HFFc6 (cell line): ENCODE measurements at regions not wholly inside any gene's neighbourhood (a gene's known extent, or its start where the extent isn't known, plus 50 kb on each side); places are given as distances from the start of the nearest gene placed in this dataset.

Source experiments
- DNase-seq: peaks from one replicate; pipeline ENCODE4 v3.0.0-alpha.2; 2018
- H3K27ac Mint-ChIP-seq: 2 replicates; pipeline ENCODE4 v1.8.0; 2020; ENCODE audit warnings: mild to moderate bottlenecking, mixed read lengths
- H3K27me3 Mint-ChIP-seq: 2 replicates; pipeline ENCODE4 v1.8.0; 2021; ENCODE audit warnings: mild to moderate bottlenecking, moderate library complexity, mixed read lengths; ENCODE audit not compliant: insufficient read depth
- H3K36me3 Mint-ChIP-seq: 2 replicates; pipeline ENCODE4 v1.8.0; 2021; ENCODE audit warnings: low read depth, mixed read lengths
- H3K4me1 Mint-ChIP-seq: 2 replicates; pipeline ENCODE4 v1.8.0; 2020; ENCODE audit warnings: low read depth, mixed read lengths
- H3K4me3 Mint-ChIP-seq: 2 replicates; pipeline ENCODE4 v1.8.0; 2020; ENCODE audit warnings: mild to moderate bottlenecking, moderate library complexity, mixed read lengths
- H3K9me3 Mint-ChIP-seq: 2 replicates; pipeline ENCODE4 v1.8.0; 2020; ENCODE audit warnings: mild to moderate bottlenecking, mixed read lengths
- TF ChIP-seq, protein P1 (sequence below): fragments of 200-600 bp; sonication (generic); IDR thresholded peaks from 2 replicates; pipeline ENCODE4 v1.5.0; 2021; ENCODE audit warnings: antibody characterized with exemption, mild to moderate bottlenecking

DNA sequence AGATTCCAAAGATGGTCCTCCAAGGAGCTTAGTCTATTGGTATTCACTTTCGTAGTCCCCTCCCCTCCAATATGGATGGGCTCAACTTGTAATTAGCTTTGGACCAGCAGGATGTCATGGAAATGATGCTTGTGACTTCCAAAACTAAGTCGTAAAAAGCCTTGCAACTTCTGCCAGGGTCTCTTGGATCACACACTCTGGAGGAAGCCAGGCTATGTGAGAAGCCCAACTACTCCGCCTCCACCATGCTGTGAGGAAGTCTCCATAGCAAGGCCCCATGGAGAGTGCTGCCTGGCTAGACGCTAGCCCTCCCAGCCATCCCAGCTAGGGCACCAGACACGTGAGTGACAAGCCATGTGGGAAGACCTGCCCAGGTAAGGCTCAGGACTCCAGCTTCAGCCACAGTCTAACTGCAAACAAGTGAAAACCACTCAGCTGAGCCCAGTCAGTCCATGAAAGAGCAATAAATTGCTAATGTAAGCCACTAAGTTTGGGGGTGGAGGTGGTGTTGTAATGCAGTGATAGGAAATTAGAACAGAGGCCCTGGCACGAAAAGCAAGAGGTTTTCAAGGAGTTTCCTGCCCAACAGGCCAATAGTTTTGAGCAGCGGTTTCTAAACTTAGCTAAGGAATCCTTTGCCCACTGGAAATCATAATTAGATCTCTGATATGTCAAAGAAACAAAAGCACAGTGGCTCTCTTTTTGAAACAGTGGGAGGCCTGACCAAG is 77.5 kb upstream of the GLI2 start:
- DNase-seq: no peak
- peaks cover 14% of the 10 kb centered on the region for H3K4me1 Mint-ChIP-seq
- TF ChIP-seq, protein P1, sequence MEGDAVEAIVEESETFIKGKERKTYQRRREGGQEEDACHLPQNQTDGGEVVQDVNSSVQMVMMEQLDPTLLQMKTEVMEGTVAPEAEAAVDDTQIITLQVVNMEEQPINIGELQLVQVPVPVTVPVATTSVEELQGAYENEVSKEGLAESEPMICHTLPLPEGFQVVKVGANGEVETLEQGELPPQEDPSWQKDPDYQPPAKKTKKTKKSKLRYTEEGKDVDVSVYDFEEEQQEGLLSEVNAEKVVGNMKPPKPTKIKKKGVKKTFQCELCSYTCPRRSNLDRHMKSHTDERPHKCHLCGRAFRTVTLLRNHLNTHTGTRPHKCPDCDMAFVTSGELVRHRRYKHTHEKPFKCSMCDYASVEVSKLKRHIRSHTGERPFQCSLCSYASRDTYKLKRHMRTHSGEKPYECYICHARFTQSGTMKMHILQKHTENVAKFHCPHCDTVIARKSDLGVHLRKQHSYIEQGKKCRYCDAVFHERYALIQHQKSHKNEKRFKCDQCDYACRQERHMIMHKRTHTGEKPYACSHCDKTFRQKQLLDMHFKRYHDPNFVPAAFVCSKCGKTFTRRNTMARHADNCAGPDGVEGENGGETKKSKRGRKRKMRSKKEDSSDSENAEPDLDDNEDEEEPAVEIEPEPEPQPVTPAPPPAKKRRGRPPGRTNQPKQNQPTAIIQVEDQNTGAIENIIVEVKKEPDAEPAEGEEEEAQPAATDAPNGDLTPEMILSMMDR: no peak
- H3K27ac Mint-ChIP-seq: no peak overlapping the region
- H3K36me3 Mint-ChIP-seq: peaks cover 5% of the 10 kb centered on the region; the same call in 1 of the 2 replicates
- H3K27me3 Mint-ChIP-seq: peaks cover 2% of the 10 kb centered on the region
- peaks cover 3% of the 10 kb centered on the region; the same call in 1 of the 2 replicates for H3K9me3 Mint-ChIP-seq
- no peak overlapping the region for H3K4me3 Mint-ChIP-seq

DNA sequence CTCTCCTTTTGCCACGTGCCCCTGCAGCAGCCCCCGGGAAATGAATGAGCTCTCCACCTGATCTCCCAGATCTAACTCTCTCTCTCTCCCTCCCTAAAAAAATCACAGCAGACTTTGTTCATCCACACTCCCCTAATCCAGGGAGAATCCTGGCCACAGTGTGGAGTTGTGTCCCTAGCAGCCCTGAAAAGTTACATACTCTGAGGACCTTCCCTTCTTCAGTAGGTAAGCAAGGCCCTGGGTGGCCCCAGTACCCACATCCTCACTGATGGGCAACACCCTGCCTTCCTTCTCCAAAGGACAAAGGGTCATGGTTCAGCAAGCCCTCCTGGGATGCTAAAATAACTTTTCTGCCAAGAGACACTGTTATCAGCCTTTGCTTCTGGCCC is 76.9 kb upstream of the GLI2 start:
- DNase-seq: no peak
- Mint-ChIP-seq H3K9me3 (peaks cover 5% of the 10 kb centered on the region; the same call in 1 of the 2 replicates), H3K36me3 (peaks cover 7% of the 10 kb centered on the region; the same call in 1 of the 2 replicates), H3K4me3 (no peak overlapping the region), H3K27ac (no peak overlapping the region), H3K4me1 (peaks cover 9% of the 10 kb centered on the region), H3K27me3 (peaks cover 2% of the 10 kb centered on the region)
- TF ChIP-seq, protein P1: no peak

DNA sequence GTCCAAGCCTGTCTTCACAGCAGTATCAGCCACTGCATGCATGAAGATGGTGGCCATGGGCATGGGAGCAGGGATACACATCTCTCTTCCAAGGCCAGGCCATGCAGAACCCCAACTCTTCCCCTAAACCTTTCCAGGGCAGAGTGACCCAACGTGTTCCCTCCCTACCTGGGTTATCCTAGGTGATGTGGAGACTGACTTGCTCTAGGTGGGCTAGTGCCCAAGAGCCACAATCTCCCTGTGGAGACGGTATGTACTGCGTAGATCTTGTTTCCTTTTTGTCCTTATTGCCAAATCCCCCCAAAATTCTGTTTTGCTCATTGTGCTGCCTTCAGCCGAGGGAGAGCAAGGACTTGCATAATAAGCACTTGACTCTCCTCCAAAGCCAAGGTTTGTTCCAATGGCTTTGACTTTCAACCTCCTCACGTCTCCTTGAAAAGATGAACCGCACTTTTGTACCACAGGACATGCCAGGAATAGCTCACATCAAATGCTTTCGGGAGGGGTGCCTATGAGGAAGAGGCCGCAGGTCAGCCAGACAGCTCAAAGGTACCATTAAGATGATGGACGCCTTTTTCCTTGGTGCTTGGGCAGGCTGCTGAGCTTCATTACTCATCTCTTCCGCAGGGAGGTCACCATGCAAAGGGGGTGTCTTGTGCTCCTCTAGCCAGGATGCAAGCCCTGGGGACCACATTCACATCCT is 76.2 kb upstream of the GLI2 start:
- Mint-ChIP-seq H3K36me3 (peaks cover 13% of the 10 kb centered on the region), H3K27me3 (peaks cover 2% of the 10 kb centered on the region), H3K4me1 (peaks cover 5% of the 10 kb centered on the region; the same call in 1 of the 2 replicates), H3K9me3 (peaks cover 12% of the 10 kb centered on the region), H3K27ac (no peak overlapping the region), H3K4me3 (no peak overlapping the region)
- TF ChIP-seq, protein P1: no peak
- DNase-seq: no peak

DNA sequence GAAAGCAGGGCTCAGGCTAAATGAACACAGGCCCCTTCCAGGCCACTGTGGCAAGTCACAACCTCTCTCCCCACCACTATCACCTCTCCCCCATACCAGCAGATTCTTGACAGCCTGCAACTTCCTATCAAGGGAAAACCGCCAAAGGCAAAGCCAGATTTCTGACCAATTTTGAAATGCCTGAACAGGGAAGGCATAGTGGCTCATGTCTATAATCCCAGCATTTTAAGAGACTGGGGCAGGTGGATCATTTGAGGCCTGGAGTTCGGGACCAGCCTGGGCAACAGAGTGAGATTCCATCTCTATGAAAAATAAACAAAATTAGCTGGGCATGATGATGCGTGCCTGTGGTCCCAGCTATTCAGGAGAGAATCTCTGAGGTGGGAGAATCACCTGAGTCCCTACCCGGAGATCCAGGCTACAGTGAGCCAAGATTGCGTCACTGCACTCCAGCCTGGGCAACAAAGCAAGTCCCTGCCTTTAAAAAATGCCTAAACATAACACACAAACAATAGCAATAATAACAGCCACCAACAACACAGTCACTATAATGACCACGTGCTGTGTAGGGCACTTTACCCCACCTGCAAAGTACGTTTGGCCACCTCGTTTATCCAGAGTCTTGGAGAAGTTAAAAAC is 75.5 kb upstream of the GLI2 start:
- Mint-ChIP-seq H3K27ac (no peak overlapping the region), H3K4me3 (no peak overlapping the region), H3K36me3 (peaks cover 21% of the 10 kb centered on the region), H3K27me3 (peaks cover 2% of the 10 kb centered on the region), H3K9me3 (peaks cover 17% of the 10 kb centered on the region), H3K4me1 (peaks cover 5% of the 10 kb centered on the region; the same call in 1 of the 2 replicates)
- TF ChIP-seq, protein P1: no peak
- no peak for DNase-seq

DNA sequence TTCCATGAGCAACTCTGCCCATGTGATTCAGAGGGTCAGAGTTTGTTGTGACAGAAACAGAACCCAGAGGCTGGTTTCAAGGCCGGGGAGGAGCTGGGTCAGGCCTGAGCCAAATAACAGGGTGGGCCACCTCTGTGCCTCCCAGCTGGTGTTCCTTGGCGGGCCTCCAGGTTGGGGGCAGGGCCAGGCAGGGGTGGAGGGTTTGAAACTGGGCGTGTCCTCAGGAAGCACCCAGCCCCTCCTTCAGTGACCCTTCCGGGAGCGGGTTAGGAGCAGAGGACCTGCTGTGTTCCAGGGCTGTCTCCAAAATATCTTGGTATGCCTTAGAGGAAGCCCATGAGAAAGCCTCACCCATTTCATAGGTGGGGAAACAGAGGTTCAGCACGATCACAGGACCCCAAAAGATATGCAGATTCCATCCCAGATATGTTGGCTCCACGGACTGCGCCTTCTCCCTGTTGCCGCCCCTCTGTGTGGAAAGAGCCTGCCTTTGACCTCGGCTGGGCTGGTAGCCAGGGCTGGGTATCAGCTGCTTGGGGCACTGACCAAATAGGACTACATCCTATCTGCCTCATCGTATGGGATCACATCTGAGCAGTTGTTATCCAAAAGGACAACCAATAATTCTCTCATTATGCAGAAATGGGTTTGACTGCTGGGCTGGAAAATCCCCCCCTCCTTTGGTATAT is 74.8 kb upstream of the GLI2 start:
- Mint-ChIP-seq H3K4me3 (no peak overlapping the region; the same call in 1 of the 2 replicates), H3K4me1 (peaks cover 5% of the 10 kb centered on the region; the same call in 1 of the 2 replicates), H3K27me3 (peaks cover 2% of the 10 kb centered on the region), H3K9me3 (peaks cover 23% of the 10 kb centered on the region), H3K36me3 (peaks cover 28% of the 10 kb centered on the region), H3K27ac (no peak overlapping the region)
- TF ChIP-seq, protein P1: no peak
- no peak for DNase-seq
